HL-60 (cell line): ENCODE measurements at regions not wholly inside any gene's neighbourhood (a gene's known extent, or its start where the extent isn't known, plus 50 kb on each side); places are given as distances from the start of the nearest gene placed in this dataset.

Experiments
- CTCF ChIP-seq: IDR thresholded peaks from one replicate; pipeline ENCODE4 v1.5.1; 2011; ENCODE audit warnings: low read length, control low read depth, inconsistent platforms; ENCODE audit not compliant: insufficient read depth
- POLR2AphosphoS5 ChIP-seq: IDR thresholded peaks from 2 replicates; pipeline ENCODE4 v1.6.1; 2012; ENCODE audit warnings: low read depth
- REST ChIP-seq: IDR thresholded peaks from 2 replicates; pipeline ENCODE4 v1.6.1; 2012; ENCODE audit warnings: low read depth; ENCODE audit not compliant: insufficient replicate concordance
- SPI1 ChIP-seq: IDR thresholded peaks from 2 replicates; pipeline ENCODE4 v1.6.1; 2012; ENCODE audit warnings: low read depth, mild to moderate bottlenecking, borderline replicate concordance

DNA sequence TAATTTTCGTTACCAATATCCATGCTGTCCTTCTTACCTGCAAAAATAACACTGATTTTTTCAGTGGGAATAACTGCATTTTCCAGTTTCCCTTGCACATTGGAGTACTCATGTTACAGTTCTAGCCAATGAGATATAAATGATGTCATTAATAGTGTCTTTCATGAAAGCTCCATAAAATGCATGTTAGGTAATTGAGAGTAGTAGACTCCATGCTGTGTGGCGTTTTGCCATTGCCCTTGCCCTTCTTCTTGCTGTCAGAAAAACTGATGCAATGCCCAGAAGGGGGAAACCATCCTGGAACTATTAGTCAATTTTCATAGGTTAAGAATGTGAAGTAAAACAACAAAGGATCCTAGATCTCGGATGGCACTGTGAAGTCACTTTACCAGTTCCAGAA is 1765.3 kb downstream of the EFNA5 start:
- TF ChIP-seq CTCF: no peak
- no peak for TF ChIP-seq SPI1
- TF ChIP-seq POLR2AphosphoS5: no peak
- no peak for TF ChIP-seq REST
